CD1c-positive myeloid dendritic cell (primary cell): ENCODE measurements at regions not wholly inside any gene's neighbourhood (a gene's known extent, or its start where the extent isn't known, plus 50 kb on each side); places are given as distances from the start of the nearest gene placed in this dataset.
"Not testable (repeated sequence)": the region's sequence is repeated elsewhere in the genome, so short reads cannot be mapped to it uniquely, and the experiment has no call there.

Experiments
- DNase-seq: peaks from one replicate; pipeline ENCODE4 v3.0.0-alpha.2; 2016; ENCODE audit errors: extremely low spot score

DNA sequence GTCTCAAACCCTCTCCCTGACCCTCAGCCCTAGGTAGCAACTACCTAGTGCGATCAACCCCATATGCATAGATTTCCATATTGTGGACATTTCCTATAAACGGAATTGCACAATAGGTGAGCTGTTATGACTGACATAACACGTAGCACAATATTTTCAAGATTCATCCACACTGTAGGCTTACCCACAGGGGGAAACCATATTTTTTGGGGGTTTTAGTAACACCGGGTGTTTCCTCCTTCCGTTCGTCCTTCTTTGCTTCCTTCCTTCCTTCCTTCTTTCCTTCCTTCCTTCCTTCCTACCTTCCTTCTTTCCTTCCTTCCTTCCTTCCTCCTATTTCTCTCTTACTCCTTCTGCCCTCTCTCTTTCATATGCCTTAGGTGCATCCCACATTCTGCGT, 524.2 kb downstream of the CWH43 start:
- DNase-seq, result not testable (repeated sequence)

DNA sequence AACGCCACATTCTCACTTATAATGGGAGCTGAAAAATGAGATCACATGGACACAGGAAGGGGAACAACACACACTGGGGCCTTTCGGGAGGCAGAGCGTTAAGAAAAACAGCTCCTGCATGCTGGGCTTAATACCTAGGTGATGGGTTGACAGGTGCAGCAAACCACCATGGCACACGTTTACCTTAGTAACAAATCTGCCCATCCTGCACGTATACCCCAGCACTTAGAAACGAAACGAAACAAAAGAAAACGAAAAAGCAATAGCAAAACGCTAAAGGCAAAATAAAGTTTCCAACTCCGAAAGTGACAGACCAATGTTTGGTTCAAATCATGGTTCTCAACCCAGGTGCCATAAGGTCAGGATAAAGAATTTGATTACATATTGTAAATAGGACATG, 525.3 kb downstream of the CWH43 start:
- DNase-seq, result peak; percentile 1

DNA sequence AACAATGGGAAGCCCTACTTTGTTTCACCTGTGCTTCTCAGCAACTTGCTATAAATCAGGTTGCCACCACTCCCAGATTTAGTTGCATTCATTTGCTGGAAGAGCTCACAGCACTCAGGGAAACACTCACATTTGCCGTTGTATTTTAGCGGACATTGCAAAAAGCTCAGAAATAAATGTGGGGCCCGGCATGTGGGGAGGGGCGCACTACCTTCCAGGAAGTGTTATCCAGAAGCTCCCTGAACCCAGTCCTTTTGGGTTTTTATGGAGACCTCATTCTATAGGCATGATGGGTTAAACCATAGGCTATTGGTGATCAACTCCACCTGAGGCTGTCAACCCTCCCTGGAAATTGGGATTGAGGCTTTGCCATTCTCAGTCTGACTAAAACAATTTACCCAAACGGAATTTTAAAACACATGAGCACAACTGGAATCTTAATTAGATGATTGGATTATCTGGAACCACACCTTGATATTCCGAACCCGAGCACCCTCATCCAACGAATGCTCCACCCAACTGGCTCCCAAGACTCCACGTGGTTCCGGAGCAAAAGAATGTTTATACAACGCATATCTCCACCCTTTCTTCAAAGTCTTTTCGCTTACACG, 525.9 kb downstream of the CWH43 start:
- not testable (repeated sequence) for DNase-seq

DNA sequence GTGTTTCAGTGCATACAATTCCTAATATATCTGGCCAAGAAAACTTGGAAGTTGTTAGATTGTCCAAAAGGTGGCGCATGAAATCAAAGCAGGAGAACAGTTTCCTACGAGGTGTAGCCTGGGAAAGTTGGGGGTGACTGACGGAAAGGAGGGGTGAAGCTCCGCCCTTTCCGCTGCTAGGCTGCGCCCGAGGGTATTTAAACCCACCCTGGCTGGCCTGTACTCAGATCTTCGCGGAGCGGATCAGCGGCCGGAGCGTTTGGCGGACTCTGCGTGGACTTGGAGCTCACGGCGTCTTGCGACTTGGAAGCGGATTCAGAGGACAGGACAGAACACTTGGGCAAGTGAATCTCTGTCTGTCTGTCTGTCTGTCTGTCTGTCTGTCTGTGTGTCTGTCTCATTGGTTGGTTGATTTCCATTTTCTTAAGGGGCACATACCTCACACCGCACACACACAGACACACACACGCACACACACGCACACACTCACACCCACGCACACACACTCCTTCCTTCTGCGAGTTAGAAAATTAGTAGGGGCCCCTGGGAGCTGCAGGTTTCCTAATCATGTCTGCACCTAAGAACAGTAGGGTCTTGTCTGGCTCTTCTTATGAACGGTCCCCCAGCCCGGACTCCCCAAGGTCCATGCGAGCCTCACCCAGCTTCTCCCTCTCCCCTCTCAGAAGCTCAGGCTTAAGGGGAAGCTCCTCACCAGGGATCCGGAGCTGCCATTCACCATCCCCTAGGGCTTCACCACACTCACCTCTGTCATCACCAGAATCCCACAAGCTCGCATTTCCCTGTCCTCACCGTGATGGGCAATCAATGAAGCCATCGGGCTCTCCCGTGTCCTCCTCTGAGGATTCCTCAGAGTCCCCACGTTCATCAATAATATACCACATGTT, 526.8 kb downstream of the CWH43 start:
- not testable (repeated sequence) for DNase-seq

DNA sequence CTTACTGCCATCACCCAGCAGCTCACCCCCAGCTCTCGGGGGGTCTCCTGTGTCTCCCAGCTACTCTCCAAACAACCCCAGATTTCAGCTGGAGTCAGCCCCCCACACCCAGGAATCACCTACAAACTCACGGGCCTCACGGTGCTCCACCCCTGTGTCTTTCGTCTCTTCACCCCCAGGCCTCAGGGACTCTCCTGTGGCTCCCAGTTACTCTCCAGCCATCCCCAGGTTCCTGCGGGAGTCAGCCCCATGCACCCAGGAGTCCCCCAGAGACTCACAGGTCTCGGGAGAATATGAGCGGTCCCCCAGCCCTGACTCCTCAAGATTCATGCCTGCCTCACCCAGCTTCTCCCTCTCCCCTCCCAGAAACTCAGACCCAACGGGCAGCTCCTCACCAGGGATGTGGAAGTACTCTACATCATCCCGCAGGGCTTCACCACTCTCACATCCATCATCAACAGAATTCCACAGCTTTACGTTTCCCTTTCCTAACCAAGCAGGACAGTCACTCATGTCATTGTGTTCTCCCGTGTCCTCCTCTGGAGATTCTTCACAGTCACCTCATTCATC, 527.6 kb downstream of the CWH43 start:
- DNase-seq, result not testable (repeated sequence)

DNA sequence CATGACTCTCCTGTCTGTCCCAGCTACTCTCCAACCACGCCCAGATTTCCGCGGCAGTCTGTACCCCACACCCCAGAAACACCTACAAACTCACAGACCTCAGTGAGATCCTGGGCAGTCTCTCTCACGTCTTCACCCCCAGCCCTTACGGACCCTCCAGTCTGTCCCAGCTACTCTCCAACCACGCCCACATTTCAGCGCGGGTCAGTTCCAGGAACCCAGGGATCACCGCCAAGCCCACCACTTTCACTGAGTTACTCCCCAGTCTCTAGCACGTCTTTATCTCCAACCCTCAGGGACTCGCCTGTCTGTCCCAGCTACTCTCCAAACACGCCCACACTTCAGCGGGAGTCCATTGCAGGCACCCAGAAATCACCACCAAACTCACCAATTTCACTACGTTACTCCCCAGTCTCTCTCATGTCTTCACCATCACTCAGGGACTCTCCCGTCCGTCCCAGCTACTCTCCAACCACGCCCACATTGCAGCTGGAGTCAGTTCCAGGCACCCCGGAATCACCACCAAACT, 528.2 kb downstream of the CWH43 start:
- not testable (repeated sequence) for DNase-seq

DNA sequence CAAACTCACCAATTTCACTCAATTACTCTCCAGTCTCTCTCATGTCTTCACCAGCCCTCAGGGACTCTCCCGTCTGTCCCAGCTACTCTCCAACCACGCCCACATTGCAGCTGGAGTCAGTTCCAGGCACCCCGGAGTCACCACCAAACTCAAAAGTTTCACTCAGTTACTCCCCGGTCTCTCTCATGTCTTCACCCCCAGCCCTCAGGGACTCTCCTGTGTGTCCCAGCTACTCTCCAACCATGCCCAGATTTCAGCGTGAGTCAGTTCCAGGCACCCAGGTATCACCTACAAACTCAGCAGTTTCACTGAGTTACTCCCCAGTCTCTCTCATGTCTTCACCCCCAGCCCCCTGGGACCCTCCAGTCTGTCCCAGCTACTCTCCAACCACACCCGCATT, 528.8 kb downstream of the CWH43 start:
- not testable (repeated sequence) for DNase-seq

GRCh38 chr4:49515241-49515640, 529.2 kb downstream of the CWH43 start:
- not testable (repeated sequence) for DNase-seq

DNA sequence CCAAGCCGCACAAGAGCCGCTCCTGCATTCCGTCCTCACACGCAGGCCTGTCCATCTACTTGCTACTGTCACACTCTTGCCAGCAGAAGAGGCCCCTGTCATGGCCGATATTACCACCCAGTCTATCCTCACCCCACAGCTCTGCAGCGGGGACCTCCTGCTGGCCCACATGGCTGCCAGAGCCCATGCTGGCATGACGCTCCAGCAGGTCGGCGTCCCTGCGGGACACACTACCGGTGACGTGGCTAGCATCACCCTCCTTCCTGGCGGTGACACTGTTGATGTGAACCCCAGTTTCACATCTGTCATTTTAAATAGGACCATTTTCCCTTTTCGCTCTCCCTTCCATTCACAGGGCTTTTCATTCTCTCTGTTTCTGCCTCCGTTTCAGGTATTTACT, 530.0 kb downstream of the CWH43 start:
- not testable (repeated sequence) for DNase-seq

- no peak for DNase-seq
Measured at GRCh38 chr4:49516796-49517195, 530.7 kb downstream of the CWH43 start.

- DNase-seq, result not testable (repeated sequence)
Measured at GRCh38 chr4:49517485-49518205, 531.6 kb downstream of the CWH43 start.

GRCh38 chr4:49519150-49520035, 533.3 kb downstream of the CWH43 start:
- DNase-seq, result not testable (repeated sequence)

- DNase-seq, result not testable (repeated sequence)
Measured at GRCh38 chr4:49523816-49524765, 538.0 kb downstream of the CWH43 start.

- not testable (repeated sequence) for DNase-seq
Measured at GRCh38 chr4:49558916-49559676, 573.0 kb downstream of the CWH43 start.

DNA sequence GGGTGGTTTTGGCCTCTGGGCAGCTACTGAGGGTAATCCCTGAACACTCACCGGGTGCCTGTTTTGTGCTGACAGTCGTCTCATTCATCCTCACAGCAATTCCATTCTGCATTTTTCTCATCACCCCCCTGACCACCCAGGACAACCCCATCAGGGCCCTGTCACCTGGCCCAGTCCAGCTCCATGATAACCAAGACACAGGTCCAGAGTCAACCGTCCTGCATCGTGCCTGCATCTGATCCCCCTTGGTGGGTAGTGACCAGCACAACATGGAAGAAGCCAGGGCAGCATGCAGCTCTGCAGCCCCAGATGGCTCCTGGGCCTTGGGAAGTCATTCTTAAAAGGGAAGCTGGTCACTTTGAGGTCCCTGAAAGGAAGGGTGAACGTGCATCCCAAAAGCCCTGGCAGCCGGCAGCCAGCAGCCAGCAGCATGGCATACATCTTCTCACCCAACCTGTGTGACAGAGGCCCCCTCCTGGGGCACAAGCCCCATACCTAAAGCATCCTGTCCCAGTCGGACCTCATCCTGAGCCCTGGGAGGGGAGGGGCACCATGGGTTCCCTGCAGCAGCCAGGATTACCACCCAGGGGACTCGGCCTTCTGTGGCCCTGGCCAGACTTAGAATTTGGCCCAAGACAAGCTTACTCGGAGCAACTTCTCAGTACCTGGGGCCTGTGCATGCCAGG, 574.2 kb downstream of the CWH43 start:
- not testable (repeated sequence) for DNase-seq

DNA sequence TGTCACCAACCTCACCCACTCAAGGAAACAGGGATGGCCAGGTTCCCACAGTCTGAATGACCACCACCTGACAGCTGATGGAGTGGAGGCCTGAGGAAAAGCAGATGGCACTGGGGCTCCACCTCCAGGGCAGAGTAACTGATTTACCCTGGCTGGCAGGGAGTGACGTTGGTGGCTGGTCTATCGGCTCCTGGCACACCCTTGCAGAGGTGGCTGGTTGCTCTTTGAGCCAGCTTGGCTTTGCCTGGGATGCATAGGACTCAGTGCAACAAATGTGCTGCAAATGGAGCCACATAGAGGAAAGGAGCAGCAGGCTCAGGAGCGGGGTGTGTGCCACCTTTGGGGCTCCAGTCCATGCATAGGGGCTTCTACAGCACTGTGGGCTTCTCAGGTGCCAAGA, 574.8 kb downstream of the CWH43 start:
- DNase-seq, result not testable (repeated sequence)

GRCh38 chr4:49570248-49570647, 584.2 kb downstream of the CWH43 start:
- not testable (repeated sequence) for DNase-seq

- not testable (repeated sequence) for DNase-seq
Measured at GRCh38 chr4:49573666-49574215, 587.7 kb downstream of the CWH43 start.
